ENCODE measurements at regions not wholly inside any gene's neighbourhood (a gene's known extent, or its start where the extent isn't known, plus 50 kb on each side); places are given as distances from the start of the nearest gene placed in this dataset.

DNA sequence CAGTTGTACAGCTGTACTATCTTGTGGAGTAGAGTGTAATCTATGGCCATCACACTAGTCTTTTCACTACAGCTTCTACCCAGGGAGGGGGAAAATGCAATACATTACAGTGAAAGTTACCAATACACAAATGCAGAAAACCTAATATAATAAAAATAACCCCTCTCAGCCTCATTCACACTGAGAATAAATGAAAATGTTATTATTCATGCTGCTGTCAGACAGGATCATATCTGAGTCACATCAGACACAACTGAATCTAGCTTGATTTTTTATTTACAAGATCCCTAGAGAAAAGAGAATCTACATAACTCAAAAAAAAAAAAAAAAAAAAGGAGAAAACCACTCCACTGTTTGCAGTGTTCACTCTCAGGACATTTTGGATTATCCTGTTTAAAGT is 293.9 kb upstream of the ESRRG start:
- no peak for ATAC-seq
- Histone ChIP-seq H2AFZ (ENCODE audit: low read depth, low read length) (no peak overlapping the region), H4K20me1 (replicated peaks; ENCODE audit: control insufficient read depth, insufficient read depth, low read length) (no peaks in the 10 kb centered on the region), H3K9me1 (ENCODE audit: control insufficient read depth, insufficient read depth, low read length) (no peaks in the 10 kb centered on the region), H3K4me1 (replicated peaks in 1 of 2; ENCODE audit: control insufficient read depth in 2 of 2, insufficient read depth in 2 of 2, low read length in 2 of 2) (no peaks in the 10 kb centered on the region), H3K36me3 (ENCODE audit: control insufficient read depth, insufficient read depth, low read length) (no peaks in the 10 kb centered on the region), H3K4me2 (ENCODE audit: insufficient read depth, low read length) (no peak overlapping the region), H3K27me3 (ENCODE audit: control insufficient read depth in 2 of 2, insufficient read depth in 2 of 2, low read length in 2 of 2) (no peaks in the 10 kb centered on the region), H3K27ac (ENCODE audit: extremely low read depth, low read depth, low read length) (no peak overlapping the region), H3K9ac (ENCODE audit: insufficient read depth in 1 of 2, low read depth in 2 of 2, low read length in 2 of 2) (no peak overlapping the region), H3K79me2 (ENCODE audit: control insufficient read depth, insufficient read depth, low read length) (no peaks in the 10 kb centered on the region), H3K4me3 (no peak overlapping the region), H3K9me3 (replicated peaks; ENCODE audit: control insufficient read depth, insufficient read depth, low read depth, low read length) (no peaks in the 10 kb centered on the region)
- intact Hi-C loops (cut with micrococcal nuclease) (no loop called here), in situ Hi-C loops (cut with MboI) (no loop called here)
- FAIRE-seq, result no peak
- ChIA-PET POLR2A (no interaction called here), CTCF (ENCODE audit: low intra/inter-chr PET ratio) (no interaction called here)
- TF ChIP-seq ZSCAN29 (IDR thresholded peaks at IDR 0.05) (no peak), HDAC2 (IDR thresholded peaks at IDR 0.05) (no peak), CCAR2 (IDR thresholded peaks at IDR 0.05; ENCODE audit: low read depth, low read length) (no peak)
- TF ChIP-seq, protein P1, sequence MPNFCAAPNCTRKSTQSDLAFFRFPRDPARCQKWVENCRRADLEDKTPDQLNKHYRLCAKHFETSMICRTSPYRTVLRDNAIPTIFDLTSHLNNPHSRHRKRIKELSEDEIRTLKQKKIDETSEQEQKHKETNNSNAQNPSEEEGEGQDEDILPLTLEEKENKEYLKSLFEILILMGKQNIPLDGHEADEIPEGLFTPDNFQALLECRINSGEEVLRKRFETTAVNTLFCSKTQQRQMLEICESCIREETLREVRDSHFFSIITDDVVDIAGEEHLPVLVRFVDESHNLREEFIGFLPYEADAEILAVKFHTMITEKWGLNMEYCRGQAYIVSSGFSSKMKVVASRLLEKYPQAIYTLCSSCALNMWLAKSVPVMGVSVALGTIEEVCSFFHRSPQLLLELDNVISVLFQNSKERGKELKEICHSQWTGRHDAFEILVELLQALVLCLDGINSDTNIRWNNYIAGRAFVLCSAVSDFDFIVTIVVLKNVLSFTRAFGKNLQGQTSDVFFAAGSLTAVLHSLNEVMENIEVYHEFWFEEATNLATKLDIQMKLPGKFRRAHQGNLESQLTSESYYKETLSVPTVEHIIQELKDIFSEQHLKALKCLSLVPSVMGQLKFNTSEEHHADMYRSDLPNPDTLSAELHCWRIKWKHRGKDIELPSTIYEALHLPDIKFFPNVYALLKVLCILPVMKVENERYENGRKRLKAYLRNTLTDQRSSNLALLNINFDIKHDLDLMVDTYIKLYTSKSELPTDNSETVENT (CRISPR knock-in tag; IDR thresholded peaks at IDR 0.05), result no peak
- TF ChIP-seq, protein P2, sequence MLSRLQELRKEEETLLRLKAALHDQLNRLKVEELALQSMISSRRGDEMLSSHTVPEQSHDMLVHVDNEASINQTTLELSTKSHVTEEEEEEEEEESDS (CRISPR knock-in tag; IDR thresholded peaks at IDR 0.05), result no peak
- TF ChIP-seq, protein P3, sequence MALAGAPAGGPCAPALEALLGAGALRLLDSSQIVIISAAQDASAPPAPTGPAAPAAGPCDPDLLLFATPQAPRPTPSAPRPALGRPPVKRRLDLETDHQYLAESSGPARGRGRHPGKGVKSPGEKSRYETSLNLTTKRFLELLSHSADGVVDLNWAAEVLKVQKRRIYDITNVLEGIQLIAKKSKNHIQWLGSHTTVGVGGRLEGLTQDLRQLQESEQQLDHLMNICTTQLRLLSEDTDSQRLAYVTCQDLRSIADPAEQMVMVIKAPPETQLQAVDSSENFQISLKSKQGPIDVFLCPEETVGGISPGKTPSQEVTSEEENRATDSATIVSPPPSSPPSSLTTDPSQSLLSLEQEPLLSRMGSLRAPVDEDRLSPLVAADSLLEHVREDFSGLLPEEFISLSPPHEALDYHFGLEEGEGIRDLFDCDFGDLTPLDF (CRISPR knock-in tag; IDR thresholded peaks at IDR 0.05), result no peak
- no peak for DNase-seq (ENCODE audit: extremely low read depth in 1 of 4, low spot score in 3 of 4)
- no TSS peak for BruUV-seq (replicated peaks)
